Neural cell (in vitro differentiated cells): ENCODE measurements at regions not wholly inside any gene's neighbourhood (a gene's known extent, or its start where the extent isn't known, plus 50 kb on each side); places are given as distances from the start of the nearest gene placed in this dataset.
"Not testable (repeated sequence)": the region's sequence is repeated elsewhere in the genome, so short reads cannot be mapped to it uniquely, and the experiment has no call there.

Experiments
- EZH2 ChIP-seq: fragments of 200-600, 300-800 bp; shearing (Covaris generic), sonication (generic); IDR thresholded peaks from 2 replicates; pipeline ENCODE4 v1.6.1; 2014; ENCODE audit warnings: antibody characterized with exemption, low read length, borderline replicate concordance, mild to moderate bottlenecking; ENCODE audit not compliant: insufficient read depth, poor library complexity, severe bottlenecking
- POLR2AphosphoS5 ChIP-seq: IDR thresholded peaks from 2 replicates; pipeline ENCODE4 v1.6.1; 2012
- TF ChIP-seq, protein P1 (sequence below): fragments of 450-650 bp; IDR thresholded peaks from 2 replicates; pipeline ENCODE4 v1.5.1; 2014; ENCODE audit warnings: antibody characterized with exemption, mild to moderate bottlenecking, moderate library complexity; ENCODE audit not compliant: poor library complexity, severe bottlenecking

DNA sequence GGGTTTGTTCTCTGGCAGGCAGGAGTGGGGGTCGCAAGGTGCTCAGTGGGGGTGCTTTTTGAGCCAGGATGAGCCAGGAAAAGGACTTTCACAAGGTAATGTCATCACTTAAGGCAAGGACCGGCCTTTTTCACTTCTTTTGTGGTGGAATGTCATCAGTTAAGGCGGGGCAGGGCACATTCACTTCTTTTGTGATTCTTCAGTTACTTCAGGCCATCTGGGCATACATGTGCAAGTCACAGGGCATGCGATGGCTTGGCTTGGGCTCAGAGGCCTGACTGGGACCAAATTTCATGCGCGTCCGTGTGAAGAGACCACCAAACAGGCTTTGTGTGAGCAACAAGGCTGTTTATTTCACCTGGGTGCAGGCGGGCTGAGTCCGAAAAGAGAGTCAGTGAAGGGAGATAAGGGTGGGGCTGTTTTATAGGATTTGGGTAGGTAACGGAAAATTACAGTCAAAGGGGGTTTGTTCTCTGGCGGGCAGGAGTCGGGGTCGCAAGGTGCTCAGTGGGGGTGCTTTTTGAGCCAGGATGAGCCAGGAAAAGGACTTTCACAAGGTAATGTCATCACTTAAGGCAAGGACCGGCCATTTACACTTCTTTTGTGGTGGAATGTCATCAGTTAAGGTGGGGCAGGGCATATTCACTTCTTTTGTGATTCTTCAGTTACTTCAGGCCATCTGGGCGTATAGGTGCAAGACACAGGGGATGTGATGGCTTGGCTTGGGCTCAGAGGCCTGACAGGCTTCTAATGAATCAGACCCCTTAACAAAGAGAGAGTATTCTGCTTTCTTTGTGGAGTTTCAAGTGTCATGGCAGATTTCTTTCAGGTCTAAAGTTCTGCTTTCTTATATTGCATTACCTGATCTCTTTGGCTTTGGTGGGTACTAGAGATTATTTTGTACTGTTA lies 1030.6 kb downstream of the FAM133A start:
- TF ChIP-seq, protein P1, sequence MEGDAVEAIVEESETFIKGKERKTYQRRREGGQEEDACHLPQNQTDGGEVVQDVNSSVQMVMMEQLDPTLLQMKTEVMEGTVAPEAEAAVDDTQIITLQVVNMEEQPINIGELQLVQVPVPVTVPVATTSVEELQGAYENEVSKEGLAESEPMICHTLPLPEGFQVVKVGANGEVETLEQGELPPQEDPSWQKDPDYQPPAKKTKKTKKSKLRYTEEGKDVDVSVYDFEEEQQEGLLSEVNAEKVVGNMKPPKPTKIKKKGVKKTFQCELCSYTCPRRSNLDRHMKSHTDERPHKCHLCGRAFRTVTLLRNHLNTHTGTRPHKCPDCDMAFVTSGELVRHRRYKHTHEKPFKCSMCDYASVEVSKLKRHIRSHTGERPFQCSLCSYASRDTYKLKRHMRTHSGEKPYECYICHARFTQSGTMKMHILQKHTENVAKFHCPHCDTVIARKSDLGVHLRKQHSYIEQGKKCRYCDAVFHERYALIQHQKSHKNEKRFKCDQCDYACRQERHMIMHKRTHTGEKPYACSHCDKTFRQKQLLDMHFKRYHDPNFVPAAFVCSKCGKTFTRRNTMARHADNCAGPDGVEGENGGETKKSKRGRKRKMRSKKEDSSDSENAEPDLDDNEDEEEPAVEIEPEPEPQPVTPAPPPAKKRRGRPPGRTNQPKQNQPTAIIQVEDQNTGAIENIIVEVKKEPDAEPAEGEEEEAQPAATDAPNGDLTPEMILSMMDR = not testable (repeated sequence)
- TF ChIP-seq EZH2, POLR2AphosphoS5: not testable (repeated sequence)
